Lower leg skin (tissue), 3 donors: ENCODE measurements at regions not wholly inside any gene's neighbourhood (a gene's known extent, or its start where the extent isn't known, plus 50 kb on each side); places are given as distances from the start of the nearest gene placed in this dataset.

Source experiments
- CTCF ChIP-seq, 3 donors: fragments of 450-650 bp; IDR thresholded peaks; one replicate each; pipeline ENCODE4 v1.5.1; 2016; ENCODE audit warnings: antibody characterized with exemption in 3 of 3, mild to moderate bottlenecking in 3 of 3, moderate library complexity in 2 of 3
- POLR2A ChIP-seq, 2 donors: fragments of 450-650 bp; IDR thresholded peaks; one replicate each; pipeline ENCODE4 v1.6.1; 2016 to 2017; ENCODE audit warnings: antibody characterized with exemption in 2 of 2, mild to moderate bottlenecking in 1 of 2, moderate library complexity in 1 of 2

- TF ChIP-seq CTCF (IDR thresholded peaks at IDR 0.05): no peak
- no peak for TF ChIP-seq POLR2A (IDR thresholded peaks at IDR 0.05)
These were observed 52.1 kb downstream of the NCOR2 start for GRCh38 chr12:124514996-124515932.
